ENCODE measurements at regions not wholly inside any gene's neighbourhood (a gene's known extent, or its start where the extent isn't known, plus 50 kb on each side); places are given as distances from the start of the nearest gene placed in this dataset.
"Not testable (repeated sequence)": the region's sequence is repeated elsewhere in the genome, so short reads cannot be mapped to it uniquely, and the experiment has no call there.

- DNase-seq: no peak
These were observed 178.4 kb downstream of the IRF8 start for GRCh38 chr16:86077243-86077940.

GRCh38 chr16:86078121-86078600 is 179.2 kb downstream of the IRF8 start:
- DNase-seq: no peak

- not testable (repeated sequence) for DNase-seq
These were observed 179.7 kb downstream of the IRF8 start for GRCh38 chr16:86078711-86079110.

GRCh38 chr16:86079255-86079885 is 180.4 kb downstream of the IRF8 start:
- DNase-seq: no peak

- no peak for DNase-seq
These were observed 181.3 kb downstream of the IRF8 start for GRCh38 chr16:86080131-86080875.

DNA sequence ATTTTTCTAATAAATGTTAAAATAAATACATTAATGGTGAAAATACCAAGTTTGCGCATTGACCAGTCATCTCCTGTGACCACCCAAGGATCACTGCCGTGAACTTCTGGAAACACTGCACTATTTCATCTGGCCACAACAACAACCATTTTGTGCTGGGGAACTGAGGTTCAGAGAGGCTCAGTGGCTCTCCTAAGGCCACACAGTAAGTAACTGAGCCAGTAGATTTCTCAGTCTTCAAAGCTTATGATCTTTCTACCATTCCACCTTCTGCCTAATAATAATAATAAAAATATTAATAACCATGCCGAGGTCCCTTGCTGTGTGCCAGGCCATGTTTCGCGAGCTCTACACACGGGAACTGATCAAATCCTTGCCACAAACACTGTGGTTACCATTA is 182.0 kb downstream of the IRF8 start:
- no peak for DNase-seq

DNA sequence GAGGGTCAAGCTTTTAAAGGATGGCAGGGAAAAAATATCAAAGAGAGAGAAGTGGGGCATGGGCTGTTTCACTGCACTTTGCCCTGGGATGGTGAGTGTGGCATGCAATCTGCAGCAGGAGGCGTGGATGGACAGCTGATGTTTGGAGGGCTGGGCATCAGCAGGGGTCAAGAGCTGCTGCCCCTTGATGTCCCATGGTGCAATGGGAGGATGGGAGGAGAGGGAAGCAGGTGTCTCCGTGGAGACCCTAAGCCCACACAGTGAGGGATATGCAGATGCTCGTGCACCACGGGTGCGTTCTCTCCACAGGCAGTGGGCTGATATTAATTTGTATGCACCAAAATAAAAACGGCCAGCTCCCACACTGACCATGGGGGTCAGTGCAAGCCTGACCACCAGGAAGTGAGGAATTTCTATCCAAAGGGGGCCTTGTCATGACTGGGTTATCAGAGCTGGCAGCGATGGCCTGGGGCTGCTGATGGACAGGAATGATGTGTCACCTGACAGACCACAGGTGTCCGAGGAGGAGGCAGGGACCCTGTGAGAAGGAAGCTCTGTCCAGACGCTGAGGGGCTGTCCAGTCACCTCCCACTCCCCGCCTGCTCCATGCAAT is 183.6 kb downstream of the IRF8 start:
- DNase-seq: no peak

DNA sequence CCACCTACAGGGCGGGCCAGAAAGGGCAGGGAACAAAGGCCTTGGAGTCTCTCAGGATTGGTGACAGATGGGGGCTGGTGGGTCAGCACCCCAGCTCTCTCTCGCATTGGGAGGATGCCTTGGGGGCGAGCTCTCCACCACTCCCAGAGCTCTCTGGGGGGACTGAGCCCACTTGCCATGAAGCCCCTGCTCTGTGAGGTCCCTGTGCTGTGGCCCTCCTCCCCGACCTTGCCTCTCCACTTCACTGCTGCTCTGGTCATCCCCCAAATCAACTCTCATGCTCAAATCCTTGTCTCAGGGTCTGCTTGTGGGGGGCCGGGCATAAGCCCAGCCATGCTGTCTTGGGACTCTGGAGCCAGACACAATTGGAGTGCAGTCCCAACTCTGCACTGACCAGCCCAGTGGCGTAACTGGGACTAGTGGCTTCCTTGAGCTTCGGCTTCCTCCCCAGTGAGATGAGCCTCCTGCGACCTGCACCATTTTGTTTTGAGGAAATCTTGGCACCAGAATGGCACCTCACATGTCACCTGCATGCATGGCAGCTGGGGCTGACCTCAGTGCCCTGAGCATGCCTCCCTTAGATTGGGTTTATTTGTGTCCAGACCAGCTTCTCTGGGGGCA is 184.5 kb downstream of the IRF8 start:
- DNase-seq: no peak

DNA sequence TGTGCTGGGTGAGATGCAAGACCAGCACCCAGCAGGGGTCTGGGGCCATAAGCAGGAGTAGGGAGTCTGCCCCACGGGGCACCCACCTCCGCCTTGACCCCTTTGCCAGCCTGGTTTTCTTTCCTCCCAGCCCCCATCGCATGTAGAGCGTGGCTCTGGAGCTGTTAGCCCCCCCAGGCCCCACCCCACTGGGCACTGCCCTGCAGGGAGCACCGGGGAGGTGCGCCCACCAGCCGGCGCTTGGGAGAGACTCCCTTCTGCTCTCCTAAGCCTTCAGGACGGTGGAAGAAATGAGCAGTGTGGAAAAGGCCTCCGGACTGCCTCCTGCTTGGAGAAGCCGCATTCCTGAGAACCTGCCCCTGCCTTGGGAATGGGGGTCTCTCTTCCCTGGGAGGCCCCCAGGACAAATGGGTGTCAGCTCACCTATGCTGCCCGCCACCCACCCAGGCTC is 186.2 kb downstream of the IRF8 start:
- DNase-seq: no peak

- no peak for DNase-seq
These were observed 186.8 kb downstream of the IRF8 start for GRCh38 chr16:86085795-86086194.

DNA sequence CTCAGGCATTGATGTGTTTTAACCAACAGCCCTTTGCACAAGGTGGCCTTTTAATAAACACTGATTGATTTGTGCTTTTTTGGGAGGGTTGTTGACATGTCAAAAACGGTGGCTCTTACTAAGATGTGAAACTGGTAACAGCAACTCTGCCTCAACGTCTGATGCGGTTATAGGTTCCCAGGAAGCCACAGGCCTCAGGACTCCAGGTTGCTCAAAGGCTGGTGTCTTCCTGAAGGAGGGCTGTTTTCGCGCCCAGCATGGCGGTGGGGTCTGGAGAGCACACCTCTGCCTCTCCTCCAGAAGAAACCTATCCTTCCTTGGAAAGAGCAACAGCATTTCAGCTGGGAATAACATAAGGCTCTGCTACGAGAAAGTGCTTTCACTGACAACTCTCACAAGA is 187.5 kb downstream of the IRF8 start:
- no peak for DNase-seq

GRCh38 chr16:86087011-86087895 is 188.3 kb downstream of the IRF8 start:
- DNase-seq: no peak

DNA sequence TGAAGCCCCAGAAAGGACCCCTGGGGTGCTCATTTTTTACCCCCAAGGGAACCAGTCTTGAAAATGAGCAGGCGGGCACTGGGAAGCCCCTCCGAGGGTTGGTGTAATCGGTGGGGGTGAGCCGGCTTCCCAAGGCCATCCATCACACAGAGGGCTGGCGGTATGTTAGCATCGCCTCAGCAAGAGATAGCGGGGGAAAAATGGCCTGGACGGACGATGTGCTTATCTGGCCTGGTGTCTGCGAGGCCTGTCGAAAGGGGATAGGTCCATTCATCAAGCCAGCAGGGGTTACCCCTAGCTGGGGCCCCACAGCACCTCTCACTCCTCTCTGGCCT is 188.9 kb downstream of the IRF8 start:
- DNase-seq: no peak

- DNase-seq: no peak
These were observed 189.3 kb downstream of the IRF8 start for GRCh38 chr16:86088287-86088686.

- DNase-seq: no peak
These were observed 189.9 kb downstream of the IRF8 start for GRCh38 chr16:86088816-86089215.

GRCh38 chr16:86089334-86089900 is 190.5 kb downstream of the IRF8 start:
- DNase-seq: no peak

- DNase-seq: no peak
These were observed 191.0 kb downstream of the IRF8 start for GRCh38 chr16:86089991-86090390.

DNA sequence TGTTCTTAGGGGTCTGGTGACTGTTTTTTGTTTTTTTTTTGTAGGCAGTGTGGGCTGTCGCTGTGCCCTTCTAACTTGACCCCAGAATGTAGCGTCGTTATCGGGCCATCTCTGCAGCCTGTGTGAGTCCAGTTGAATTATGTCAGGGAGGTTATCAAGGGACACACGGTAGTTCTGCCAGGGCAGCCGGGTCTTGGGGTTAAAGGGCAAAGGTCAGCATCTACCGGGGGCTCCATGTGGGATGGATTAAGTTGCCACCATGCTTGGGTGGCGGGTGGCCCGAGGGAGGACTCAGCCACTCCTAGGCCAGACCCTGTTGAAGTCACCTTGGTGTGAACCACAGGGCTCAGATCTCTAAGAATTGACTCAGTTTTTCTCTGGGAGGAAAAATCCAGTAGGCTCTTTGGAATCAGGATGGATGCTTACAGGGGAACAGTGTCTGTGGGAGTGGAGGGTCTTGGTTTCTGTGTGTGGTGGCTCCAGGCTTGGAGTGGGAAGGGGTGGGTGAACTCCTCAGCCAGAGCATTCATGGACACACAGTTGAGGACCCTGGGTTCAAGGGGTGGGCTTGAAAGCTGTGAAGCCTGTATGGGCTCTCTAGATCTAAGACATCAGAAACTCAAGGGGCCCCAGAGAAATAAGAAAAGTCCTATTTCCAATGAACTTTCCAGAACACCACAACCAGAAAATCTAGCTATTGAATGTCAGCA is 191.7 kb downstream of the IRF8 start:
- no peak for DNase-seq

DNA sequence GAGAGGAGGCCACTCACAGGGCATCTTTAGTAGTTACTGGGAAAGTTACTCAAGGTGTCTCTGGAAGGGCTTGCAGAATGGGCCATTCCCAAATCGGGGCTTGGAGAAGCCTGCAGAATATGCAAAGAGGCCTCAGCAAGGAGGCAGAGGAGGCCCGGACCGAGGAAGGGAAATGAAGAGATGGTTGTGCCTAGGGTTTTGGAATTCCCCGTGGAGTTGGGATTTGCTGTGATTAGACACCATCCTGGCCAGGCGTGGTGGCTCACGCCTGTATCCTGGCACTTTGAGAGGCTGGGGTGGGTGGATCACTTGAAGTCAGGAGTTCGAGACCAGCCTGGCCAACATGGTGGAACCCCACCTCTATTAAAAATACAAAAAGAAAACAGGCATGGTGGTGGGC is 193.0 kb downstream of the IRF8 start:
- no peak for DNase-seq

DNA sequence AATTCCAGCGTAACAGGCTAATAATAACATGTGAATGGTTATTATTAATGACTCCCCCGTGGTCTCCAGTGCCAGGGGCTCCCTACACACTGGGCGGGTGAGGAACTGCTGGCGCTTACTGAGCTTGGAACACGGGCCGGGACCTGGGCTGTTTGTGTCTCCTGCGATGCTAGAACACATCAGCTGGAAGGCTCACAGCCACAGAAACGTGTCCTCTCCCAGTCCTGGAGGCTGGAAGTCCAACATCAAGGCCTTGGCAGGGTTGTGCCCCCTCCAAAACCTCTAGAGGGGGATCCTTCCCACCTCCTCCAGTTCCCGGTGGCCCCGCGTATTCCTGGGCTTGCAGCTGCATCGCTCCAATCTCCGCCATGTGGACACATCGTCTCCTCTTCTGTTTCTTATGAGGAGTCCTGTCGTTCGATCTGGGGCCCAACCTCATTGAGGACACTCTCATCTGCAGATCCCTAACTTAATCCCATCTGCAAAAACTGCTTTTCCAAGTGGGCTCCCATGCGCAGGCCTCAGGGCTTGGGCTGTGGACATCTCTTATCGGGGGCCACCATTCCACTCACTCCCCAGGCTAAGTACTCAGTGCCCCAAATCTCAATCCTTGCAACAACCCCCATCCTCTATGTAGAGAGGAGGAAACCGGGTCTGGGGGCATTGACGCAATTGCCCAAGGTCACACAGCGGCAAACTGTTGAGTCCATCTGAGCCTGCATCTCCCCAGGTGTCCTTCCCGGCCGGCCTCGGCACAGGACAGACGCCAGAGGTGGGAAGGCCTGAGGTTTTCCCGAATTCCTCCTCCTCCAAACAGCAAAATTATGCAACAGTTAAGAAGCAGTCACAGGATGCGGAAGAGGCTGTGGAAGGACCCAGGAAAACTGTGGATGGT is 193.9 kb downstream of the IRF8 start:
- no peak for DNase-seq
